PC-3 (cell line): ENCODE measurements at regions not wholly inside any gene's neighbourhood (a gene's known extent, or its start where the extent isn't known, plus 50 kb on each side); places are given as distances from the start of the nearest gene placed in this dataset.

Experiments used
- CTCF ChIP-seq: fragments of 300-600 bp; sonication (generic); conservative IDR thresholded peaks from 2 replicates; pipeline ENCODE4 v1.5.1; 2017; ENCODE audit warnings: antibody characterized with exemption, low read depth, mild to moderate bottlenecking, low read length
- EZH2 ChIP-seq: fragments of 300-600 bp; sonication (generic); IDR thresholded peaks from one replicate; pipeline ENCODE4 v1.6.1; 2017; ENCODE audit warnings: antibody characterized with exemption, mild to moderate bottlenecking, low read length; ENCODE audit not compliant: unreplicated experiment
- EZH2phosphoT487 ChIP-seq: fragments of 300-600 bp; sonication (generic); IDR thresholded peaks from 2 replicates; pipeline ENCODE4 v1.6.1; 2018; ENCODE audit warnings: mild to moderate bottlenecking, antibody characterized with exemption, low read length, borderline replicate concordance

GRCh38 chr2:67628892-67629291, 231.8 kb downstream of the ETAA1 start:
- TF ChIP-seq CTCF (no peak), EZH2phosphoT487 (no peak), EZH2 (no peak)
